Neural crest cell (in vitro differentiated cells): ENCODE measurements at regions not wholly inside any gene's neighbourhood (a gene's known extent, or its start where the extent isn't known, plus 50 kb on each side); places are given as distances from the start of the nearest gene placed in this dataset.

Experiments
- DNase-seq: peaks from one replicate; pipeline ENCODE4 v3.0.0; 2021; ENCODE audit warnings: low read depth, mixed read lengths, low spot score
- H3K27ac Mint-ChIP-seq: one replicate; pipeline ENCODE4 v1.8.0; 2021; ENCODE audit warnings: mild to moderate bottlenecking, mixed read lengths; ENCODE audit not compliant: unreplicated experiment
- H3K27me3 Mint-ChIP-seq: 2 replicates; pipeline ENCODE4 v1.8.0; 2021; ENCODE audit warnings: low read depth, mild to moderate bottlenecking, mixed read lengths
- H3K36me3 Mint-ChIP-seq: 2 replicates; pipeline ENCODE4 v1.8.0; 2021; ENCODE audit warnings: low read depth, mild to moderate bottlenecking, mixed read lengths
- H3K4me1 Mint-ChIP-seq: 2 replicates; pipeline ENCODE4 v1.8.0; 2021; ENCODE audit warnings: mixed read lengths
- H3K4me3 Mint-ChIP-seq: one replicate; pipeline ENCODE4 v1.8.0; 2021; ENCODE audit warnings: mild to moderate bottlenecking, mixed read lengths
- H3K9me3 Mint-ChIP-seq: 2 replicates; pipeline ENCODE4 v1.8.0; 2021; ENCODE audit warnings: mixed read lengths
- TF ChIP-seq, protein P1 (sequence below): fragments of 200-600 bp; sonication (generic); conservative IDR thresholded peaks from 2 replicates; pipeline ENCODE4 v1.5.0; 2021; ENCODE audit warnings: antibody characterized with exemption, mild to moderate bottlenecking

- Mint-ChIP-seq H3K36me3 (peaks cover 5% of the 10 kb centered on the region), H3K4me1 (no peaks in the 10 kb centered on the region), H3K9me3 (peaks cover 10% of the 10 kb centered on the region), H3K27me3 (no peaks in the 10 kb centered on the region), H3K4me3 (no peak overlapping the region), H3K27ac (no peak overlapping the region)
- TF ChIP-seq, protein P1, sequence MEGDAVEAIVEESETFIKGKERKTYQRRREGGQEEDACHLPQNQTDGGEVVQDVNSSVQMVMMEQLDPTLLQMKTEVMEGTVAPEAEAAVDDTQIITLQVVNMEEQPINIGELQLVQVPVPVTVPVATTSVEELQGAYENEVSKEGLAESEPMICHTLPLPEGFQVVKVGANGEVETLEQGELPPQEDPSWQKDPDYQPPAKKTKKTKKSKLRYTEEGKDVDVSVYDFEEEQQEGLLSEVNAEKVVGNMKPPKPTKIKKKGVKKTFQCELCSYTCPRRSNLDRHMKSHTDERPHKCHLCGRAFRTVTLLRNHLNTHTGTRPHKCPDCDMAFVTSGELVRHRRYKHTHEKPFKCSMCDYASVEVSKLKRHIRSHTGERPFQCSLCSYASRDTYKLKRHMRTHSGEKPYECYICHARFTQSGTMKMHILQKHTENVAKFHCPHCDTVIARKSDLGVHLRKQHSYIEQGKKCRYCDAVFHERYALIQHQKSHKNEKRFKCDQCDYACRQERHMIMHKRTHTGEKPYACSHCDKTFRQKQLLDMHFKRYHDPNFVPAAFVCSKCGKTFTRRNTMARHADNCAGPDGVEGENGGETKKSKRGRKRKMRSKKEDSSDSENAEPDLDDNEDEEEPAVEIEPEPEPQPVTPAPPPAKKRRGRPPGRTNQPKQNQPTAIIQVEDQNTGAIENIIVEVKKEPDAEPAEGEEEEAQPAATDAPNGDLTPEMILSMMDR, result no peak
- DNase-seq, result no peak
These were observed 191.0 kb upstream of the FN1 start for GRCh38 chr2:215626812-215627281.

DNA sequence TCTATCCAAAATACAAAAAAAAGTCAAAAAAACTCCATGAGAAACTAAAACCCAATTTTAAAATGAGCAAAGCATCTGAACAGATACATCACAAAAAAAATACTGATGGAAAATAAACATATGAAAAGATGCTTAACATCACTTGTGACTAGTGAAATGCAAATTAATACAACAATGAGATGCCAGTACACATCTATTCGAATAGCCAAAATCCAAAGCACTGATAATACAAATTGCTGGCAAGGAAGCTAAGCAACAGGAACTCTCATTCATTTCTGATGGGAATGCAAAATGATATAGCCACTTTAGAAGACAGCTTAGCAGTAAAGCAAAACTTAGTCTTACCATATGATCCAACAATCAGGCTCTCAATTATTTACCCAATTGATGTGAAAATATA is 190.2 kb upstream of the FN1 start:
- DNase-seq, result no peak
- TF ChIP-seq, protein P1, result no peak
- Mint-ChIP-seq H3K27me3 (no peaks in the 10 kb centered on the region), H3K36me3 (no peaks in the 10 kb centered on the region), H3K4me3 (no peak overlapping the region), H3K27ac (no peak overlapping the region), H3K9me3 (peaks cover 6% of the 10 kb centered on the region), H3K4me1 (no peaks in the 10 kb centered on the region)

DNA sequence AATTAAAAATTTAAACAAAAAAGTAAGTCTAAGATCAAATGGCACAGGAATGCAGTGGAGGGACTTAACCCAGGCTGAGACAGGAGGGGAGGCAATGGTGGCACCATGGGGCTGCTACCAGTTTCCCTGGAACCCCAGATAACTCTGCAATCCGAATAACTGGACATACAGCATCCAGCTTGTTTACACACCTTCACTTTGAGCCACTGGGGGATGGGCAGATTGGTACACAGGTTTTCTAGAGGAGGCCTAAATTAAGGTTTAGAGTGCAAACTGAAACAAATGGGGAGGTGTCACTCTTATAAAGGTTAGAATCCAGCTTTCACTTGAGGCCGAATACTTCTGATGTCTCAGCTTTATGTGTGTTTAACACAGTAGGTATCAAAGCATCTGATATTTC is 189.3 kb upstream of the FN1 start:
- TF ChIP-seq, protein P1, result no peak
- Mint-ChIP-seq H3K27ac (no peak overlapping the region), H3K9me3 (peaks cover under 1% of the 10 kb centered on the region), H3K27me3 (no peaks in the 10 kb centered on the region), H3K36me3 (no peaks in the 10 kb centered on the region), H3K4me3 (no peak overlapping the region), H3K4me1 (no peaks in the 10 kb centered on the region)
- no peak for DNase-seq

GRCh38 chr2:215624423-215624829 is 188.6 kb upstream of the FN1 start:
- TF ChIP-seq, protein P1, result no peak
- Mint-ChIP-seq H3K4me3 (no peak overlapping the region), H3K27me3 (no peaks in the 10 kb centered on the region), H3K27ac (peak overlapping the region; percentile 27), H3K36me3 (no peaks in the 10 kb centered on the region), H3K4me1 (peaks cover 6% of the 10 kb centered on the region), H3K9me3 (no peaks in the 10 kb centered on the region)
- DNase-seq, result no peak

- Mint-ChIP-seq H3K36me3 (no peaks in the 10 kb centered on the region), H3K4me1 (peaks cover 21% of the 10 kb centered on the region), H3K9me3 (no peaks in the 10 kb centered on the region), H3K27ac (no peak overlapping the region), H3K27me3 (no peaks in the 10 kb centered on the region), H3K4me3 (no peak overlapping the region)
- DNase-seq, result no peak
- TF ChIP-seq, protein P1, result no peak
These were observed 187.0 kb upstream of the FN1 start for GRCh38 chr2:215622837-215623236.

DNA sequence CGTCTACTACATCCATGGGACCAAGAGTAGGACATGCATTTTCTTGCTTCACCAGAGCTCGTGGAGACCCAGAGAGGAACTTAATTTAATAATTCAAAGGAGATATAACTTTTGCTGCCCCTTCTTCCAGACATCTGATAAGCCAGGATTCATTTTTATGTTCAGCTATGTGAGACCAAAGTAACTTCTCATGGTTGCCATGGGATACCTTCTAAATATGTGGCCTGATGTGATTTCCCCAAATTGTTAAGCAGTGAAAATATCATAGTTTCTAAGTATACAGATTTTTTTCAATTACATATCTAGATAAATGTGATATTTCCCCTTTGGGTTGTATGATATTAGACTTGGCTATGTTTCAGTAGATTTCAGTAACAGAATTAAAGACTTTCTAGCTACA is 185.5 kb upstream of the FN1 start:
- Mint-ChIP-seq H3K4me3 (no peak overlapping the region), H3K36me3 (no peaks in the 10 kb centered on the region), H3K27me3 (no peaks in the 10 kb centered on the region), H3K4me1 (peaks cover 21% of the 10 kb centered on the region), H3K27ac (no peak overlapping the region), H3K9me3 (no peaks in the 10 kb centered on the region)
- no peak for DNase-seq
- TF ChIP-seq, protein P1, result no peak
